HEK293 (cell line): ENCODE measurements at regions not wholly inside any gene's neighbourhood (a gene's known extent, or its start where the extent isn't known, plus 50 kb on each side); places are given as distances from the start of the nearest gene placed in this dataset.

Experiments used
- CTCF ChIA-PET: fragments of 350-600 bp; formaldehyde crosslinking; extraction: SDS; loops from one replicate; lab custom pipeline; 2021; ENCODE audit warnings: antibody characterized with exemption; lab: Yijun Ruan, JAX
- POLR2A ChIA-PET: fragments of 300-600 bp; formaldehyde crosslinking; extraction: SDS; loops from one replicate; lab custom pipeline; 2020; ENCODE audit warnings: antibody characterized with exemption, inconsistent platforms; lab: Yijun Ruan, JAX
- H3K27ac ChIP-seq: fragments of 200-500 bp; sonication (Bioruptor generic); 2 replicates; pipeline ENCODE4 v1.5.1; 2014; ENCODE audit warnings: low read depth, low read length, control low read depth, inconsistent platforms; ENCODE audit errors: extremely low read depth
- H3K36me3 ChIP-seq, 2 experiments: fragments of 200-500 bp in 1 of 2; sonication (Bioruptor generic) in 1 of 2; 1 replicate in 1 of 2; 2 replicates in 1 of 2; pipeline ENCODE4 v1.5.1; 2014 to 2017; ENCODE audit warnings: inconsistent platforms in 2 of 2, low read length in 2 of 2; ENCODE audit not compliant: control insufficient read depth in 2 of 2, insufficient read depth in 1 of 2
- H3K4me1 ChIP-seq: fragments of 200-500 bp; sonication (Bioruptor generic); 2 replicates; pipeline ENCODE4 v1.5.1; 2014; ENCODE audit warnings: mild to moderate bottlenecking, low read length, inconsistent platforms; ENCODE audit not compliant: control insufficient read depth, insufficient read depth
- H3K4me3 ChIP-seq: 2 replicates; pipeline ENCODE4 v1.5.1; 2011; ENCODE audit warnings: low read depth, mild to moderate bottlenecking, control low read depth, low read length, moderate library complexity
- H3K9me3 ChIP-seq: fragments of 200-500 bp; sonication (Bioruptor generic); 2 replicates; pipeline ENCODE4 v1.5.1; 2014; ENCODE audit warnings: low read depth, low read length, inconsistent platforms; ENCODE audit not compliant: control insufficient read depth, insufficient read depth
- HIC1 ChIP-seq: fragments of 450-650 bp; formaldehyde crosslinking; IDR thresholded peaks from 2 replicates; pipeline ENCODE4 v1.5.1; 2016; ENCODE audit warnings: missing biosample characterization, missing genetic modification characterization
- KLF10 ChIP-seq: fragments of 450-650 bp; IDR thresholded peaks from 2 replicates; pipeline ENCODE4 v1.5.1; 2018; ENCODE audit warnings: missing biosample characterization, mild to moderate bottlenecking, missing genetic modification characterization
- OSR2 ChIP-seq: fragments of 450-650 bp; formaldehyde crosslinking; IDR thresholded peaks from 2 replicates; pipeline ENCODE4 v1.5.1; 2016; ENCODE audit warnings: missing biosample characterization, missing genetic modification characterization
- YY1 ChIP-seq: fragments of 450-650 bp; formaldehyde crosslinking; IDR thresholded peaks from 2 replicates; pipeline ENCODE4 v1.5.1; 2018; ENCODE audit warnings: missing biosample characterization, missing genetic modification characterization
- ZBTB21 ChIP-seq: fragments of 450-650 bp; formaldehyde crosslinking; IDR thresholded peaks from 2 replicates; pipeline ENCODE4 v1.5.1; 2017; ENCODE audit warnings: missing biosample characterization, missing genetic modification characterization
- ZBTB48 ChIP-seq: fragments of 450-650 bp; formaldehyde crosslinking; IDR thresholded peaks from 2 replicates; pipeline ENCODE4 v1.5.1; 2016; ENCODE audit warnings: missing biosample characterization, missing genetic modification characterization
- ZNF138 ChIP-seq: fragments of 450-650 bp; formaldehyde crosslinking; IDR thresholded peaks from 2 replicates; pipeline ENCODE4 v1.5.1; 2016; ENCODE audit warnings: missing biosample characterization, missing genetic modification characterization, borderline replicate concordance
- ZNF184 ChIP-seq: fragments of 450-650 bp; IDR thresholded peaks from 2 replicates; pipeline ENCODE4 v1.5.1; 2018; ENCODE audit warnings: missing biosample characterization, mild to moderate bottlenecking, missing genetic modification characterization
- ZNF211 ChIP-seq: fragments of 450-650 bp; formaldehyde crosslinking; IDR thresholded peaks from 2 replicates; pipeline ENCODE4 v1.5.1; 2016; ENCODE audit warnings: low read depth, missing biosample characterization, missing genetic modification characterization
- ZNF292 ChIP-seq: fragments of 450-650 bp; formaldehyde crosslinking; IDR thresholded peaks from 2 replicates; pipeline ENCODE4 v1.5.1; 2016; ENCODE audit warnings: low read depth, missing biosample characterization, missing genetic modification characterization, borderline replicate concordance
- ZNF335 ChIP-seq: fragments of 450-650 bp; formaldehyde crosslinking; conservative IDR thresholded peaks from 2 replicates; pipeline ENCODE4 v1.5.1; 2016; ENCODE audit warnings: missing biosample characterization, missing genetic modification characterization
- ZNF391 ChIP-seq: fragments of 450-650 bp; formaldehyde crosslinking; IDR thresholded peaks from 2 replicates; pipeline ENCODE4 v1.5.1; 2016; ENCODE audit warnings: low read depth, missing biosample characterization, missing genetic modification characterization, borderline replicate concordance
- ZNF398 ChIP-seq: fragments of 450-650 bp; formaldehyde crosslinking; IDR thresholded peaks from 2 replicates; pipeline ENCODE4 v1.5.1; 2017; ENCODE audit warnings: missing biosample characterization, missing genetic modification characterization
- ZNF555 ChIP-seq: fragments of 450-650 bp; formaldehyde crosslinking; conservative IDR thresholded peaks from 2 replicates; pipeline ENCODE4 v1.5.1; 2017; ENCODE audit warnings: missing biosample characterization, mild to moderate bottlenecking, missing genetic modification characterization, inconsistent platforms
- ZNF610 ChIP-seq: fragments of 450-650 bp; formaldehyde crosslinking; IDR thresholded peaks from 2 replicates; pipeline ENCODE4 v1.5.1; 2016; ENCODE audit warnings: missing biosample characterization, missing genetic modification characterization, borderline replicate concordance
- ZNF621 ChIP-seq: fragments of 450-650 bp; formaldehyde crosslinking; IDR thresholded peaks from 2 replicates; pipeline ENCODE4 v1.5.1; 2017; ENCODE audit warnings: missing biosample characterization, missing genetic modification characterization
- ZNF658 ChIP-seq: fragments of 450-650 bp; formaldehyde crosslinking; IDR thresholded peaks from 2 replicates; pipeline ENCODE4; 2016; ENCODE audit warnings: missing biosample characterization, missing genetic modification characterization
- ZNF785 ChIP-seq: fragments of 450-650 bp; formaldehyde crosslinking; IDR thresholded peaks from 2 replicates; pipeline ENCODE4 v1.5.1; 2016; ENCODE audit warnings: missing biosample characterization, missing genetic modification characterization
- ZNF791 ChIP-seq: fragments of 450-650 bp; formaldehyde crosslinking; IDR thresholded peaks from 2 replicates; pipeline ENCODE4 v1.5.1; 2016; ENCODE audit warnings: missing biosample characterization, missing genetic modification characterization
- ZNF830 ChIP-seq: fragments of 450-650 bp; IDR thresholded peaks from 2 replicates; pipeline ENCODE4 v1.5.0; 2018; ENCODE audit warnings: missing biosample characterization, missing genetic modification characterization, low read depth, mild to moderate bottlenecking, moderate library complexity

GRCh38 chr5:161167016-161167767 lies 315.2 kb upstream of the ATP10B start:
- CTCF ChIA-PET: interaction anchor here (0.6 kb wide), 1 partner anchor 41 kb away, joined by 3 read pairs; no protein-coding TSS in a partner anchor
- TF ChIP-seq ZNF138 (tag by site-specific recombination) (no peak), OSR2 (tag by site-specific recombination) (no peak), ZNF555 (no peak), ZNF785 (tag by site-specific recombination) (no peak), KLF10 (tag by site-specific recombination) (no peak), ZNF398 (tag by site-specific recombination) (no peak), ZBTB48 (tag by site-specific recombination) (no peak), ZNF610 (tag by site-specific recombination) (no peak), YY1 (no peak), ZNF791 (no peak), ZNF184 (tag by site-specific recombination) (no peak), HIC1 (tag by site-specific recombination) (no peak), ZNF335 (tag by site-specific recombination) (no peak), ZBTB21 (tag by site-specific recombination) (no peak)

DNA sequence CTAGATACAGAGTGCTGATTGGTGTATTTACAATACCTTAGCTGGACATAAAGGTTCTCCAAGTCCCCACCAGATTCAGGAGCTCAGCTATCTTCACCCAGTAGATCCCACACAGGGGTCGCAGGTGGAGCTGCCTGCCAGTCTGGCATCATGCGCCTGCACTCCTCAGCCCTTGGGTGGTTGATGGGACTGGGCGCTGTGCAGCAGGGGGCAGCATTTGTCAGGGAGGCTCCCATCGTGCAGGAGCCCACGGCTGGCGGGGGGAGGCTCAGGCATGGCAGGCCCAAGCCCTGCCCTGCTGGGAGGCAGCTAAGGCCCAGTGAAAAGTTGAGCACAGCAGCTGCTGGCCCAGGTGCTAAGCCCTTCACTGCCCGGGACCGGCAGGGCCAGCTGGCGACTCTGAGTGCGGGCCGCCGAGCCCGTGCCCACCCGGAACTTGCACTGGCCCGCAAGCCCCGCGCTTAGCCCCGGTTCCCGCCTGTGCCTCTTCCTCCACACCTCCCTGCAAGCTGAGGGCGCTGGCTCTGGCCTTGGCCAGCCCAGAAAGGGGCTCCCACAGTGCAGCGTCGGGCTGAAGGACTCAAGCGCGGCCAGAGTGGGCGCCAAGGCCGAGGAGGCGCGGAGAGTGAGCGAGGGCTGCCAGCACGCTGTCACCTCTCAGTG lies 314.1 kb upstream of the ATP10B start:
- H3K36me3 ChIP-seq: no peaks in the 10 kb centered on the region
- no peaks in the 10 kb centered on the region for H3K4me1 ChIP-seq
- CTCF ChIA-PET: interaction anchor here (0.6 kb wide), 1 partner anchor 40 kb away, joined by 3 read pairs; no protein-coding TSS in a partner anchor
- H3K9me3 ChIP-seq: no peaks in the 10 kb centered on the region
- no peak overlapping the region for H3K4me3 ChIP-seq
- H3K27ac ChIP-seq: no peak overlapping the region
- POLR2A ChIA-PET: no interaction called here
- no peak for TF ChIP-seq ZNF791
- no peak for TF ChIP-seq ZNF830 (tag by site-specific recombination)

More at GRCh38 chr5:161167016-161167767, 315.2 kb upstream of the ATP10B start:
- Histone ChIP-seq H3K9me3 (no peaks in the 10 kb centered on the region), H3K36me3 (no peaks in the 10 kb centered on the region), H3K27ac (no peak overlapping the region), H3K4me1 (no peaks in the 10 kb centered on the region), H3K4me3 (no peak overlapping the region)
- POLR2A ChIA-PET: no interaction called here

DNA sequence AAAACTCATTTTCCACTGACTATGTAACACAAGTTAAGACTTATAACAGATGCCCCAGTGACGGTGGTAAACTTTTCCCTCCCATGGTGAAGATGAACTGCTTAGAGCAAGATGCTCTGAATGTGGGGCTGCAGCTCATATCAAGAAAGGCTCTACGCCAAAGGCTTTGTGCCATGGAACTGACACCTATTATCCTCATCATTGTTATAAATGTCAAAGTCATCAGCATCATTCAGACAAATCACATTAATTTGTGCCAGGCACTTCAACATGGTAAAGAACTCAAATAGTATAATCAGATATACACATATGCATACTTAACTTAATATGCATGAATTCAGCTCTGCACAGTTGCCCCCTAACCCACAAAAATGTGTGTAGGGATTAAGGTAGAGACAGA lies 305.9 kb upstream of the ATP10B start:
- H3K9me3 ChIP-seq: no peaks in the 10 kb centered on the region
- no peaks in the 10 kb centered on the region for H3K4me1 ChIP-seq
- TF ChIP-seq ZNF211 (tag by site-specific recombination) (no peak), ZNF621 (tag by site-specific recombination) (no peak), ZNF658 (tag by site-specific recombination) (no peak), ZNF292 (tag by site-specific recombination) (no peak), ZNF391 (tag by site-specific recombination) (no peak)
- no peak overlapping the region for H3K27ac ChIP-seq
- no peaks in the 10 kb centered on the region for H3K36me3 ChIP-seq
- H3K4me3 ChIP-seq: no peak overlapping the region
- CTCF ChIA-PET: no interaction called here
- POLR2A ChIA-PET: no interaction called here
